CD14-positive monocyte (primary cell): ENCODE measurements at regions not wholly inside any gene's neighbourhood (a gene's known extent, or its start where the extent isn't known, plus 50 kb on each side); places are given as distances from the start of the nearest gene placed in this dataset.

ENCODE experiments used
- DNase-seq, 3 donors: peaks; one replicate each; pipeline ENCODE4 v3.0.0-alpha.2; 2011 to 2022
- H2AFZ ChIP-seq: 2 replicates; pipeline ENCODE4 v1.6.0; 2012; ENCODE audit warnings: mild to moderate bottlenecking, low read depth, low read length, inconsistent platforms; ENCODE audit not compliant: insufficient read depth, poor library complexity, severe bottlenecking
- H3K27ac ChIP-seq, 2 donors: 1 replicate in 1 of 2; 2 replicates in 1 of 2; pipeline ENCODE4 v1.5.1; 2012 to 2013; ENCODE audit warnings: low read length in 2 of 2, control low read depth in 1 of 2, inconsistent platforms in 1 of 2, low read depth in 1 of 2, mild to moderate bottlenecking in 1 of 2
- H3K27me3 ChIP-seq, 2 donors: one replicate each; pipeline versions ENCODE4 v1.6.0 to v1.6.1; 2011 to 2013; ENCODE audit warnings: low read length in 2 of 2; ENCODE audit not compliant: control insufficient read depth in 2 of 2, insufficient read depth in 2 of 2
- H3K36me3 ChIP-seq, 2 donors: replicated peaks in 1 of 2; 1 replicate in 1 of 2; 2 replicates in 1 of 2; pipeline versions ENCODE4 v1.5.1 to v1.6.1; 2012 to 2013; ENCODE audit warnings: low read length in 2 of 2, control low read depth in 1 of 2, inconsistent platforms in 1 of 2, mild to moderate bottlenecking in 1 of 2; ENCODE audit not compliant: insufficient read depth in 2 of 2, control insufficient read depth in 1 of 2
- H3K4me1 ChIP-seq, 2 donors: 1 replicate in 1 of 2; 2 replicates in 1 of 2; pipeline versions ENCODE4 v1.5.1 to v1.6.1; 2012 to 2013; ENCODE audit warnings: low read length in 2 of 2, control low read depth in 1 of 2, inconsistent platforms in 1 of 2, mild to moderate bottlenecking in 1 of 2, moderate library complexity in 1 of 2; ENCODE audit not compliant: insufficient read depth in 2 of 2, control insufficient read depth in 1 of 2
- H3K4me2 ChIP-seq: replicated peaks from 2 replicates; pipeline ENCODE3; 2012; ENCODE audit warnings: low read length, moderate library complexity, mild to moderate bottlenecking; ENCODE audit not compliant: poor library complexity, severe bottlenecking; ENCODE audit errors: extremely low read depth
- H3K4me3 ChIP-seq, 3 experiments: fragments of 200-600 bp in 1 of 3; sonication (generic) in 1 of 3; replicated peaks in 1 of 3; 1 replicate in 2 of 3; 2 replicates in 1 of 3; pipeline ENCODE4 v1.5.1; 2011 to 2013; ENCODE audit warnings: low read length in 3 of 3, mild to moderate bottlenecking in 3 of 3, control low read depth in 2 of 3, low read depth in 2 of 3, inconsistent platforms in 1 of 3, moderate library complexity in 1 of 3
- H3K79me2 ChIP-seq: 2 replicates; pipeline ENCODE4 v1.6.0; 2012; ENCODE audit warnings: mild to moderate bottlenecking, control low read depth, inconsistent platforms, low read length, moderate library complexity; ENCODE audit not compliant: insufficient read depth
- H3K9ac ChIP-seq: 2 replicates; pipeline ENCODE4 v1.6.0; 2017; ENCODE audit warnings: low read length, mild to moderate bottlenecking; ENCODE audit not compliant: insufficient read depth, poor library complexity, severe bottlenecking
- H3K9me3 ChIP-seq, 2 donors: replicated peaks in 1 of 2; 1 replicate in 1 of 2; 2 replicates in 1 of 2; pipeline versions ENCODE4 v1.5.1 to v1.6.1; 2012 to 2013; ENCODE audit warnings: low read length in 2 of 2, control low read depth in 1 of 2; ENCODE audit not compliant: control insufficient read depth in 1 of 2, insufficient read depth in 1 of 2
- H4K20me1 ChIP-seq: 2 replicates; pipeline ENCODE4 v1.6.0; 2012; ENCODE audit warnings: mild to moderate bottlenecking, low read length, control low read depth, moderate library complexity; ENCODE audit not compliant: insufficient read depth
- H3K27ac Mint-ChIP-seq, 7 donors: one replicate each; pipeline ENCODE4 v1.8.0; 2020; ENCODE audit warnings: mild to moderate bottlenecking in 7 of 7, mixed read lengths in 7 of 7, moderate library complexity in 6 of 7, inconsistent platforms in 2 of 7
- H3K27me3 Mint-ChIP-seq, 3 donors: one replicate each; pipeline ENCODE4 v1.8.0; 2021 to 2022; ENCODE audit warnings: low read depth in 3 of 3, mild to moderate bottlenecking in 3 of 3, mixed read lengths in 3 of 3, moderate library complexity in 3 of 3, inconsistent platforms in 1 of 3
- H3K36me3 Mint-ChIP-seq, 2 donors: one replicate each; pipeline ENCODE4 v1.8.0; 2020; ENCODE audit warnings: mixed read lengths in 2 of 2, inconsistent platforms in 1 of 2, mild to moderate bottlenecking in 1 of 2
- H3K4me1 Mint-ChIP-seq: one replicate; pipeline ENCODE4 v1.8.0; 2020; ENCODE audit warnings: mild to moderate bottlenecking, mixed read lengths
- H3K4me3 Mint-ChIP-seq, 2 donors: one replicate each; pipeline ENCODE4 v1.8.0; 2020; ENCODE audit warnings: mild to moderate bottlenecking in 2 of 2, mixed read lengths in 2 of 2, moderate library complexity in 1 of 2
- H3K9me3 Mint-ChIP-seq, 7 donors: one replicate each; pipeline ENCODE4 v1.8.0; 2020 to 2022; ENCODE audit warnings: mixed read lengths in 7 of 7, mild to moderate bottlenecking in 6 of 7, moderate library complexity in 6 of 7, inconsistent platforms in 2 of 7
- WGBS: methylation state at CpG from one replicate; pipeline ENCODE4 v1.1.5; 2013; ENCODE audit warnings: missing lambda C conversion rate; ENCODE audit not compliant: insufficient coverage; 5-methylcytosine and 5-hydroxymethylcytosine counted together
- intact Hi-C, 2 donors: fragments of 100-400 bp; cut with micrococcal nuclease; formaldehyde crosslinking; loops; one replicate each; pipeline versions ENCODE4 v1.15.0 to v1.15.1; 2023
- TF ChIP-seq, protein P1 (sequence below): fragments of 200-600 bp; IDR thresholded peaks from one replicate; pipeline ENCODE4 v1.8.0; 2022; ENCODE audit warnings: antibody characterized with exemption, mild to moderate bottlenecking

DNA sequence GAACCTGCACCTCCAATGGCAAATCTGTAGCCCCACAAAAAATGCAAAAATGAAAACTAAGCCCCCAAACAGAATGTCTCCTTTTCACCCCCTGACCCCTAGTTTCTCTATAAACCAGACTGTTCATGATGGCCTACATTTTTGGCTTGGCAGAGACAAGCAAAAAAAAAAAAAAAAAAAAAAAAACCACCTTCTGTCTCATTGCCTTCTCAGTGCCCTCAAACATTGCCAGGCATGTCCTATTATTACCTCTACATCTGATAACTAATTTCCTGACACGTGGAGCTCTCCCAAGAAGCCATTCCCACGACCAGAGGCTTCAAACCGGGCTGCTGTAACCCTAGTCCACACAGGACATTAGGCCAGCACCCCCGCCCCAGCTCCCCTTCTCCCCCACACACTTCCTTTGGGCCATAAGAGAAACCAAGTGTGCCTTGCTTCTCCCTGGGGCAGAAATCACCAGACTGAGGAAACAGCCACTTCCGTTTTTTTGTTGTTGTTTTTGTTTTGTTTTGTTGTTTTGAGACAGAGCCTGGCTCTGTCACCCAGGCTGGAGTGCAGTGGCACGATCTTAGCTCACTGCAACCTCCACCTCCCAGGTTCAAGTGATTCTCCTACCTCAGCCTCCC, 65.4 kb downstream of the GPR6 start:
- no peaks in the 10 kb centered on the region for H3K27me3 ChIP-seq
- TF ChIP-seq, protein P1, sequence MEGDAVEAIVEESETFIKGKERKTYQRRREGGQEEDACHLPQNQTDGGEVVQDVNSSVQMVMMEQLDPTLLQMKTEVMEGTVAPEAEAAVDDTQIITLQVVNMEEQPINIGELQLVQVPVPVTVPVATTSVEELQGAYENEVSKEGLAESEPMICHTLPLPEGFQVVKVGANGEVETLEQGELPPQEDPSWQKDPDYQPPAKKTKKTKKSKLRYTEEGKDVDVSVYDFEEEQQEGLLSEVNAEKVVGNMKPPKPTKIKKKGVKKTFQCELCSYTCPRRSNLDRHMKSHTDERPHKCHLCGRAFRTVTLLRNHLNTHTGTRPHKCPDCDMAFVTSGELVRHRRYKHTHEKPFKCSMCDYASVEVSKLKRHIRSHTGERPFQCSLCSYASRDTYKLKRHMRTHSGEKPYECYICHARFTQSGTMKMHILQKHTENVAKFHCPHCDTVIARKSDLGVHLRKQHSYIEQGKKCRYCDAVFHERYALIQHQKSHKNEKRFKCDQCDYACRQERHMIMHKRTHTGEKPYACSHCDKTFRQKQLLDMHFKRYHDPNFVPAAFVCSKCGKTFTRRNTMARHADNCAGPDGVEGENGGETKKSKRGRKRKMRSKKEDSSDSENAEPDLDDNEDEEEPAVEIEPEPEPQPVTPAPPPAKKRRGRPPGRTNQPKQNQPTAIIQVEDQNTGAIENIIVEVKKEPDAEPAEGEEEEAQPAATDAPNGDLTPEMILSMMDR = no peak
- Mint-ChIP-seq H3K9me3 (peaks cover 0 to 4% (median 0%) of the 10 kb centered on the region in 7 donors), H3K4me1 (peaks cover 18% of the 10 kb centered on the region), H3K4me3 (peak overlapping the region in 1 of 2 donors; percentile 80), H3K27ac (peak overlapping the region in 3 of 7 donors; percentile 45 to 64 (median 53)), H3K36me3 (no peaks in the 10 kb centered on the region), H3K27me3 (peaks cover 0 to 3% (median 2%) of the 10 kb centered on the region in 3 donors)
- H3K4me2 ChIP-seq = no peak overlapping the region
- no peak overlapping the region for H3K4me3 ChIP-seq
- H3K27ac ChIP-seq = no peak overlapping the region
- 14% methylated on average over 1 of the region's 6 CpGs for WGBS
- intact Hi-C loops = no loop called here
- H3K9me3 ChIP-seq = peaks cover 0 to 2% of the 10 kb centered on the region in 2 donors
- H2AFZ ChIP-seq = peak overlapping the region; percentile 30
- no peaks in the 10 kb centered on the region for H4K20me1 ChIP-seq
- peaks cover 14 to 21% of the 10 kb centered on the region in 2 donors for H3K4me1 ChIP-seq
- H3K9ac ChIP-seq = no peak overlapping the region
- H3K36me3 ChIP-seq = no peaks in the 10 kb centered on the region
- H3K79me2 ChIP-seq = no peaks in the 10 kb centered on the region
- peak in 2 of 3 donors; percentile 13 to 20 for DNase-seq

DNA sequence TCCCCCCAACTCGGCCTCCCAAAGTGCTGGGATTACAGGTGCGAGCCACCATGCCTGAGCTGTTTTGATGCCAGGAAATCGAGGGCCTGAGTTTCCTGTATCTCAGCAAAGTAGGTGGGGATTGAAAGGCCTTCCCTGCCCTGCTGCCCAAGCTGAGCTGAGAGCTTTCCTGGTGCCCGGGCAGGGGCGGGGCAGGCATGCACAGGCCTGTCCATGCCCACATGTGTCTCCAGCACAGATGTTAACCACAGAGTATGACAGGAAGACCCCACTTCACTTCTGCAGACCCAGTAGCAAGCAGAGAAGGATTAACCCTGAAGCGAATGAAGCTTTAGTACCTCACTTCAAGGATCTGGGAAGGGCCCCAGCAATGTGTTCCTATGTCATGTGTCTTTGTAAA, 66.0 kb downstream of the GPR6 start:
- peak overlapping the region in 1 of 2 donors; percentile 80 for H3K4me3 Mint-ChIP-seq
- intact Hi-C loops = no loop called here

More for the DNA sequence above, 66.0 kb downstream of the GPR6 start:
- Histone ChIP-seq H3K36me3 (no peaks in the 10 kb centered on the region), H3K4me2 (no peak overlapping the region), H3K9me3 (peaks cover 0 to 2% of the 10 kb centered on the region in 2 donors), H3K27me3 (no peaks in the 10 kb centered on the region), H3K4me3 (no peak overlapping the region), H3K79me2 (no peaks in the 10 kb centered on the region), H3K4me1 (peaks cover 14 to 18% of the 10 kb centered on the region in 2 donors), H2AFZ (peak overlapping the region; percentile 30), H4K20me1 (no peaks in the 10 kb centered on the region), H3K9ac (no peak overlapping the region), H3K27ac (no peak overlapping the region)
- Mint-ChIP-seq H3K27me3 (peaks cover 0 to 3% (median 2%) of the 10 kb centered on the region in 3 donors), H3K4me1 (peaks cover 18% of the 10 kb centered on the region), H3K27ac (no peak overlapping the region), H3K9me3 (peaks cover 0 to 4% (median 0%) of the 10 kb centered on the region in 7 donors), H3K36me3 (no peaks in the 10 kb centered on the region)
- no peak for DNase-seq
- whole genome bisulfite sequencing = 36% methylated on average over 5 of the region's 6 CpGs
- TF ChIP-seq, protein P1 = no peak
